HT-29 (cell line): ENCODE measurements at regions not wholly inside any gene's neighbourhood (a gene's known extent, or its start where the extent isn't known, plus 50 kb on each side); places are given as distances from the start of the nearest gene placed in this dataset.

Experiments used
- DNase-seq: peaks from one replicate; pipeline ENCODE4 v3.0.0-alpha.2; 2015; ENCODE audit warnings: low spot score

GRCh38 chr2:185145316-185146121 is 547.2 kb downstream of the ZNF804A start:
- DNase-seq, result no peak

GRCh38 chr2:185147361-185147760 is 549.0 kb downstream of the ZNF804A start:
- no peak for DNase-seq

- no peak for DNase-seq
These were observed 553.9 kb downstream of the ZNF804A start for GRCh38 chr2:185152186-185152585.

- DNase-seq, result no peak
These were observed 563.4 kb downstream of the ZNF804A start for GRCh38 chr2:185161701-185162100.

GRCh38 chr2:185174353-185174752 is 564.3 kb upstream of the FSIP2 start:
- DNase-seq, result no peak

GRCh38 chr2:185179743-185180142 is 558.9 kb upstream of the FSIP2 start:
- no peak for DNase-seq

- no peak for DNase-seq
These were observed 556.7 kb upstream of the FSIP2 start for GRCh38 chr2:185181901-185182300.

GRCh38 chr2:185185044-185185443 is 553.6 kb upstream of the FSIP2 start:
- no peak for DNase-seq

GRCh38 chr2:185187421-185187820 is 551.2 kb upstream of the FSIP2 start:
- no peak for DNase-seq

GRCh38 chr2:185188656-185189055 is 549.9 kb upstream of the FSIP2 start:
- no peak for DNase-seq

- no peak for DNase-seq
These were observed 537.5 kb upstream of the FSIP2 start for GRCh38 chr2:185201063-185201462.

GRCh38 chr2:185202381-185202780 is 536.2 kb upstream of the FSIP2 start:
- DNase-seq, result no peak

GRCh38 chr2:185202945-185203528 is 535.6 kb upstream of the FSIP2 start:
- no peak for DNase-seq

- peak; percentile 85 for DNase-seq
These were observed 530.3 kb upstream of the FSIP2 start for GRCh38 chr2:185208261-185208660.

- no peak for DNase-seq
These were observed 523.1 kb upstream of the FSIP2 start for GRCh38 chr2:185215497-185215896.

- DNase-seq, result peak; percentile 35
These were observed 518.6 kb upstream of the FSIP2 start for GRCh38 chr2:185219981-185220380.

- DNase-seq, result no peak
These were observed 516.3 kb upstream of the FSIP2 start for GRCh38 chr2:185222311-185222710.

- no peak for DNase-seq
These were observed 511.2 kb upstream of the FSIP2 start for GRCh38 chr2:185227391-185227790.

- no peak for DNase-seq
These were observed 499.1 kb upstream of the FSIP2 start for GRCh38 chr2:185239491-185239890.

- no peak for DNase-seq
These were observed 497.8 kb upstream of the FSIP2 start for GRCh38 chr2:185240796-185241195.

GRCh38 chr2:185241556-185241955 is 497.0 kb upstream of the FSIP2 start:
- no peak for DNase-seq

- no peak for DNase-seq
These were observed 496.1 kb upstream of the FSIP2 start for GRCh38 chr2:185242462-185242861.

- DNase-seq, result no peak
These were observed 493.4 kb upstream of the FSIP2 start for GRCh38 chr2:185245216-185245615.
